H1 (cell line): ENCODE measurements at regions not wholly inside any gene's neighbourhood (a gene's known extent, or its start where the extent isn't known, plus 50 kb on each side); places are given as distances from the start of the nearest gene placed in this dataset.

Experiments used
- CTCF ChIA-PET: fragments of 300-600 bp; sonication (Branson Sonifier 250); formaldehyde crosslinking; loops from one replicate; lab custom pipeline; 2021; ENCODE audit not compliant: partially characterized antibody; lab: Charles Lee
- POLR2A ChIA-PET: fragments of 300-600 bp; sonication (Branson Sonifier 250); formaldehyde crosslinking; loops from one replicate; lab custom pipeline; 2021; ENCODE audit warnings: inconsistent platforms; ENCODE audit not compliant: partially characterized antibody; lab: Charles Lee
- DNase-seq, 2 experiments: peaks; one replicate each; pipeline versions ENCODE4 v3.0.0 to v3.0.0-alpha.2; 2010 to 2022; ENCODE audit warnings: low spot score in 2 of 2, low read depth in 1 of 2, mixed read lengths in 1 of 2
- FAIRE-seq: peaks from 2 replicates; lab custom pipeline; 2011; peaks lifted over from hg19 to GRCh38; lab: Jason Lieb, UNC
- H2AFZ ChIP-seq: 2 replicates; pipeline ENCODE4 v1.8.1; 2012; ENCODE audit warnings: low read length, inconsistent platforms
- H2AK5ac ChIP-seq: 2 replicates; pipeline ENCODE4 v1.6.1; 2013; ENCODE audit warnings: low read depth, low read length
- H2BK120ac ChIP-seq: replicated peaks from 2 replicates; pipeline ENCODE3; 2013; ENCODE audit warnings: low read depth, low read length, inconsistent platforms
- H2BK12ac ChIP-seq: 2 replicates; pipeline ENCODE4 v1.6.1; 2013; ENCODE audit warnings: low read depth, low read length
- H2BK15ac ChIP-seq: 2 replicates; pipeline ENCODE4 v1.6.1; 2013; ENCODE audit warnings: low read length
- H2BK20ac ChIP-seq: 2 replicates; pipeline ENCODE4 v1.6.1; 2013; ENCODE audit warnings: low read length
- H2BK5ac ChIP-seq: 2 replicates; pipeline ENCODE4 v1.6.1; 2013; ENCODE audit warnings: low read depth, low read length
- H3K14ac ChIP-seq: 2 replicates; pipeline ENCODE4 v1.6.1; 2013; ENCODE audit warnings: inconsistent platforms; ENCODE audit not compliant: insufficient read length
- H3K18ac ChIP-seq: 2 replicates; pipeline ENCODE4 v1.6.1; 2013; ENCODE audit warnings: low read length; ENCODE audit errors: extremely low read depth
- H3K23ac ChIP-seq: 2 replicates; pipeline ENCODE4 v1.6.1; 2013; ENCODE audit warnings: inconsistent platforms; ENCODE audit not compliant: insufficient read length
- H3K23me2 ChIP-seq: 2 replicates; pipeline ENCODE4 v1.6.1; 2013; ENCODE audit warnings: low read depth, low read length
- H3K27ac ChIP-seq: 2 replicates; pipeline ENCODE4 v1.6.1; 2011; ENCODE audit warnings: low read depth, low read length, inconsistent platforms
- H3K27me3 ChIP-seq, 4 experiments: replicated peaks in 1 of 4; 1 replicate in 1 of 4; 2 replicates in 3 of 4; pipeline versions ENCODE4 v1.6.1 to v1.8.1; 2011 to 2013; ENCODE audit warnings: low read length in 3 of 4, mild to moderate bottlenecking in 3 of 4, inconsistent platforms in 2 of 4, mixed read lengths in 2 of 4, moderate library complexity in 1 of 4; ENCODE audit not compliant: control insufficient read depth in 3 of 4, insufficient read depth in 3 of 4; ENCODE audit errors: extremely low read depth in 1 of 4
- H3K36me3 ChIP-seq, 4 experiments: 2 replicates each; pipeline versions ENCODE4 v1.6.1 to v1.8.1; 2011 to 2013; ENCODE audit warnings: mild to moderate bottlenecking in 4 of 4, low read length in 3 of 4, moderate library complexity in 2 of 4, control low read depth in 1 of 4, inconsistent platforms in 1 of 4; ENCODE audit not compliant: insufficient read depth in 4 of 4, control insufficient read depth in 2 of 4
- H3K4ac ChIP-seq: replicated peaks from 2 replicates; pipeline ENCODE3; 2013; ENCODE audit warnings: low read length, low read depth, mixed read lengths, inconsistent platforms; ENCODE audit not compliant: insufficient read length
- H3K4me1 ChIP-seq, 4 experiments: replicated peaks in 1 of 4; 1 replicate in 1 of 4; 2 replicates in 3 of 4; pipeline versions ENCODE4 v1.6.1 to v1.8.1; 2011 to 2013; ENCODE audit warnings: low read length in 3 of 4, inconsistent platforms in 2 of 4, mixed read lengths in 1 of 4; ENCODE audit not compliant: insufficient read depth in 4 of 4, control insufficient read depth in 3 of 4
- H3K4me2 ChIP-seq, 2 experiments: 2 replicates each; pipeline versions ENCODE4 v1.6.1 to v1.8.1; 2011 to 2013; ENCODE audit warnings: low read depth in 2 of 2, low read length in 2 of 2, control low read depth in 1 of 2, inconsistent platforms in 1 of 2, mild to moderate bottlenecking in 1 of 2; ENCODE audit not compliant: insufficient read depth in 1 of 2
- H3K4me3 ChIP-seq, 4 experiments: fragments of 200-600, 300-600 bp in 1 of 4; sonication (generic), shearing (Covaris generic), sonication (Bioruptor Twin) in 1 of 4; 2 replicates each; pipeline versions ENCODE4 v1.5.1 to v1.8.1; 2011 to 2016; ENCODE audit warnings: low read length in 4 of 4, low read depth in 3 of 4, control low read depth in 2 of 4, inconsistent platforms in 2 of 4, mild to moderate bottlenecking in 2 of 4, mixed read lengths in 1 of 4, moderate library complexity in 1 of 4; ENCODE audit not compliant: insufficient read depth in 2 of 4; ENCODE audit errors: extremely low read depth in 1 of 4
- H3K56ac ChIP-seq: replicated peaks from 2 replicates; pipeline ENCODE3; 2013; ENCODE audit warnings: low read depth, mild to moderate bottlenecking, mixed read lengths, low read length, inconsistent platforms; ENCODE audit not compliant: insufficient read length
- H3K79me1 ChIP-seq: 2 replicates; pipeline ENCODE4 v1.6.1; 2013; ENCODE audit warnings: low read depth, low read length, control low read depth
- H3K79me2 ChIP-seq, 2 experiments: 2 replicates each; pipeline versions ENCODE4 v1.6.1 to v1.8.1; 2012 to 2013; ENCODE audit warnings: low read length in 2 of 2, mild to moderate bottlenecking in 2 of 2, inconsistent platforms in 1 of 2; ENCODE audit not compliant: insufficient read depth in 2 of 2, control insufficient read depth in 1 of 2
- H3K9ac ChIP-seq, 4 experiments: replicated peaks in 1 of 4; 1 replicate in 1 of 4; 2 replicates in 3 of 4; pipeline versions ENCODE4 v1.6.1 to v1.8.1; 2011 to 2013; ENCODE audit warnings: low read depth in 3 of 4, low read length in 3 of 4, control low read depth in 2 of 4, mild to moderate bottlenecking in 2 of 4, moderate library complexity in 2 of 4, inconsistent platforms in 1 of 4; ENCODE audit errors: extremely low read depth in 1 of 4
- H3K9me3 ChIP-seq, 2 experiments: 2 replicates each; pipeline versions ENCODE4 v1.6.1 to v1.8.1; 2012 to 2013; ENCODE audit warnings: mild to moderate bottlenecking in 2 of 2, moderate library complexity in 2 of 2, control low read depth in 1 of 2, inconsistent platforms in 1 of 2, low read depth in 1 of 2, low read length in 1 of 2, mixed read lengths in 1 of 2; ENCODE audit not compliant: insufficient read depth in 2 of 2
- H4K20me1 ChIP-seq, 2 experiments: replicated peaks in 1 of 2; 2 replicates each; pipeline versions ENCODE3 to v1.8.1; 2011 to 2013; ENCODE audit warnings: inconsistent platforms in 2 of 2, low read length in 2 of 2, mild to moderate bottlenecking in 1 of 2; ENCODE audit not compliant: insufficient read depth in 2 of 2, control insufficient read depth in 1 of 2
- H4K5ac ChIP-seq: 2 replicates; pipeline ENCODE4 v1.6.1; 2013; ENCODE audit warnings: low read length, low read depth, mixed read lengths, inconsistent platforms; ENCODE audit not compliant: insufficient read length
- H4K8ac ChIP-seq: 2 replicates; pipeline ENCODE4 v1.8.0; 2013; ENCODE audit warnings: mild to moderate bottlenecking, moderate library complexity, low read length, inconsistent platforms; ENCODE audit not compliant: insufficient read depth; ENCODE audit errors: extremely low read depth
- H4K91ac ChIP-seq: replicated peaks from 2 replicates; pipeline ENCODE3; 2013; ENCODE audit warnings: low read length, mixed read lengths, inconsistent platforms; ENCODE audit not compliant: insufficient read length
- SP1 ChIP-seq: IDR thresholded peaks from 2 replicates; pipeline ENCODE4 v1.6.1; 2011; ENCODE audit warnings: low read depth, low read length
- YY1 ChIP-seq: IDR thresholded peaks from 2 replicates; pipeline ENCODE4 v1.6.1; 2011; ENCODE audit warnings: low read depth, mild to moderate bottlenecking, low read length
- WGBS, 2 experiments: shearing (Covaris generic) in 1 of 2; methylation state at CpG; one replicate each; pipeline versions ENCODE4 v1.1.6 to v1.1.7; 2013 to 2015; ENCODE audit warnings: low lambda C conversion rate in 2 of 2, mixed read lengths in 2 of 2, inconsistent platforms in 1 of 2, low coverage in 1 of 2, missing lambda C conversion rate in 1 of 2; ENCODE audit not compliant: insufficient replicate concordance in 2 of 2, insufficient coverage in 1 of 2, insufficient read length in 1 of 2; ENCODE audit errors: extremely low coverage in 1 of 2, missing lambda C conversion rate in 1 of 2; 5-methylcytosine and 5-hydroxymethylcytosine counted together
- TF ChIP-seq, protein P1 (sequence below), 3 experiments: IDR thresholded peaks; 1 replicate in 2 of 3; 2 replicates in 1 of 3; pipeline versions ENCODE4 v1.5.1 to v1.6.1; 2011; ENCODE audit warnings: low read length in 3 of 3, mild to moderate bottlenecking in 3 of 3, inconsistent platforms in 2 of 3, low read depth in 1 of 3, moderate library complexity in 1 of 3; ENCODE audit not compliant: insufficient read depth in 1 of 3; ENCODE audit errors: control extremely low read depth in 1 of 3

DNA sequence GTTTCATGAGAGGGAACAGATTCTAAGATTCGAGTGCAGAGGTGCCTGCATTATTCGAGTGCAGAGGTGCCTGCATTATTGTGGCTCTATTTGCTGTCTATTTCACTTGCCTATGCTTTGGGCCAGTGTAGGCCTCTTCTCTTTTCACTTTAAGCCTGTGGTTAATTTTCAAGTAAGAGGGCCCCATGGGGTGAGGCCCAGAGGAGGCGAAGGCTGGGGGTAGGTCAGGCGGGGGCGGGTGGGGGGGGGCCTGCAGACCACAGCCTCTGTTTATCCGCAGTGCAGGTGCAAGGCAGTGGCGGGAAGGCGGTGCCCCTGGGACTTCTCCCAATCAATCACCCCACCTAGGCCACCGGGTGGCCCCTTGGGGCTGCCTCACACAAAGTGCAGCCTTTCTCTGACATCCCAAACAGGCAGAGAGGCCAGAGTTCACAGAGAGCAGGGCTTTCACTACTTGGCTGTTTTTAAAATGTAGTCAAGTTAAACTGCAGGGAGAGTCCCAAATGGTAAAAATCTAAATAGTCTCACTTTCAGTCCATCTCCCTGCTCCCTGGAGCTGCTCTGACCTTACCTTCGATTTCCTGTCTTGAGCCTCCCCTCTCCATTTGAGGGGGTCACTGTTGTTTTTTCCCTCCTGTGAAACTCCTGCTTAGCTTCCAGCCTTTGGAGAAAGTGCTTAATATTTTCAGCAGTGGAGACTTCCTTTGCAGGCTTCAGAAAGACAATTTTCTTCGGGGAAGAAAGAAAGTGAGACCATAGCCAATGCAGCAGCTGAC lies 249.0 kb downstream of the DLEU7 start:
- DNase-seq = no peak
- no peak overlapping the region for H2BK15ac ChIP-seq
- no peak overlapping the region for H4K5ac ChIP-seq
- no peak overlapping the region for H2BK20ac ChIP-seq
- peak overlapping the region; percentile 74; the same call in 1 of the 2 replicates for H2AFZ ChIP-seq
- no peak overlapping the region for H3K18ac ChIP-seq
- no peak overlapping the region for H3K9ac ChIP-seq
- no peaks in the 10 kb centered on the region for H3K23me2 ChIP-seq
- no peak for FAIRE-seq
- H3K4me1 ChIP-seq = peaks cover 2 to 3% (median 2%) of the 10 kb centered on the region in 4 experiments; a peak in 4 of 7 replicates
- H2BK120ac ChIP-seq = no peak overlapping the region
- no peak overlapping the region for H3K14ac ChIP-seq
- H3K9me3 ChIP-seq = no peaks in the 10 kb centered on the region
- no peaks in the 10 kb centered on the region for H3K79me1 ChIP-seq
- H3K4me3 ChIP-seq = no peak overlapping the region
- WGBS, 2 experiments = 36% methylated on average over 11 of the region's 11 CpGs; no CpG with 5 or more reads in 1 of the 2 experiments
- POLR2A ChIA-PET = no interaction called here
- no peaks in the 10 kb centered on the region for H3K36me3 ChIP-seq
- H3K56ac ChIP-seq = no peak overlapping the region
- peak overlapping the region in 1 of 2 experiments; percentile 5; a peak in 1 of 4 replicates for H3K4me2 ChIP-seq
- no peaks in the 10 kb centered on the region for H3K79me2 ChIP-seq
- H3K23ac ChIP-seq = no peak overlapping the region
- no peak overlapping the region for H4K91ac ChIP-seq
- no peaks in the 10 kb centered on the region for H4K20me1 ChIP-seq
- CTCF ChIA-PET = interaction anchor here (0.7 to 1.6 kb wide), 3 partner anchors 8 to 206 kb away, joined by 3 to 4 read pairs (median 4); no protein-coding TSS in a partner anchor
- H3K4ac ChIP-seq = no peak overlapping the region
- no peak overlapping the region for H2BK5ac ChIP-seq
- H4K8ac ChIP-seq = no peak overlapping the region
- no peak overlapping the region for H3K27ac ChIP-seq
- no peaks in the 10 kb centered on the region for H3K27me3 ChIP-seq
- no peak overlapping the region for H2AK5ac ChIP-seq
- no peak overlapping the region for H2BK12ac ChIP-seq
- TF ChIP-seq, protein P1, sequence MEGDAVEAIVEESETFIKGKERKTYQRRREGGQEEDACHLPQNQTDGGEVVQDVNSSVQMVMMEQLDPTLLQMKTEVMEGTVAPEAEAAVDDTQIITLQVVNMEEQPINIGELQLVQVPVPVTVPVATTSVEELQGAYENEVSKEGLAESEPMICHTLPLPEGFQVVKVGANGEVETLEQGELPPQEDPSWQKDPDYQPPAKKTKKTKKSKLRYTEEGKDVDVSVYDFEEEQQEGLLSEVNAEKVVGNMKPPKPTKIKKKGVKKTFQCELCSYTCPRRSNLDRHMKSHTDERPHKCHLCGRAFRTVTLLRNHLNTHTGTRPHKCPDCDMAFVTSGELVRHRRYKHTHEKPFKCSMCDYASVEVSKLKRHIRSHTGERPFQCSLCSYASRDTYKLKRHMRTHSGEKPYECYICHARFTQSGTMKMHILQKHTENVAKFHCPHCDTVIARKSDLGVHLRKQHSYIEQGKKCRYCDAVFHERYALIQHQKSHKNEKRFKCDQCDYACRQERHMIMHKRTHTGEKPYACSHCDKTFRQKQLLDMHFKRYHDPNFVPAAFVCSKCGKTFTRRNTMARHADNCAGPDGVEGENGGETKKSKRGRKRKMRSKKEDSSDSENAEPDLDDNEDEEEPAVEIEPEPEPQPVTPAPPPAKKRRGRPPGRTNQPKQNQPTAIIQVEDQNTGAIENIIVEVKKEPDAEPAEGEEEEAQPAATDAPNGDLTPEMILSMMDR (IDR thresholded peaks at IDR 0.05; ENCODE audit: control extremely low read depth in 1 of 3, insufficient read depth in 1 of 3, low read depth in 1 of 3, low read length in 3 of 3) = no peak
- TF ChIP-seq YY1 (no peak), SP1 (no peak)
